SK-N-SH (cell line): ENCODE measurements at regions not wholly inside any gene's neighbourhood (a gene's known extent, or its start where the extent isn't known, plus 50 kb on each side); places are given as distances from the start of the nearest gene placed in this dataset.

Source experiments
- CTCF ChIP-seq: fragments of 200-600 bp; sonication (generic); IDR thresholded peaks from 2 replicates; pipeline ENCODE4 v1.6.1; 2017; ENCODE audit warnings: antibody characterized with exemption, mild to moderate bottlenecking, moderate library complexity
- EP300 ChIP-seq, 2 experiments: IDR thresholded peaks; 2 replicates each; pipeline versions ENCODE4 v1.4.0 to v1.6.1; 2012; ENCODE audit warnings: borderline replicate concordance in 1 of 2, low read depth in 1 of 2, low read length in 1 of 2
- EZH2phosphoT487 ChIP-seq: fragments of 200-600 bp; sonication (generic); IDR thresholded peaks from 2 replicates; pipeline ENCODE4 v1.6.1; 2017; ENCODE audit warnings: low read depth, mixed run types, mild to moderate bottlenecking, antibody characterized with exemption, moderate library complexity, borderline replicate concordance
- FOXM1 ChIP-seq: IDR thresholded peaks from 2 replicates; pipeline ENCODE4 v1.4.0; 2012; ENCODE audit warnings: low read depth, mild to moderate bottlenecking
- GABPA ChIP-seq: IDR thresholded peaks from 2 replicates; pipeline ENCODE4 v1.4.0; 2012; ENCODE audit warnings: low read depth, mild to moderate bottlenecking
- GATA2 ChIP-seq: sonication (generic); formaldehyde crosslinking; IDR thresholded peaks from 2 replicates; pipeline ENCODE4 v1.5.0; 2020; ENCODE audit warnings: mild to moderate bottlenecking, missing genetic modification reagents
- IRF3 ChIP-seq: fragments of 150-350 bp; IDR thresholded peaks from 2 replicates; pipeline ENCODE4 v1.6.1; 2016; ENCODE audit warnings: mild to moderate bottlenecking, low read depth, low read length
- JUND ChIP-seq: IDR thresholded peaks from 2 replicates; pipeline ENCODE4 v1.4.0; 2012
- NFIC ChIP-seq: IDR thresholded peaks from 2 replicates; pipeline ENCODE4 v1.4.0; 2012; ENCODE audit warnings: borderline replicate concordance
- POLR2AphosphoS5 ChIP-seq: IDR thresholded peaks from 2 replicates; pipeline ENCODE4 v1.6.1; 2012; ENCODE audit warnings: low read depth, low read length
- RCOR1 ChIP-seq: fragments of 150-350 bp; IDR thresholded peaks from 2 replicates; pipeline ENCODE4 v1.6.1; 2017; ENCODE audit warnings: antibody characterized with exemption, low read length
- REST ChIP-seq: IDR thresholded peaks from 2 replicates; pipeline ENCODE4 v1.6.1; 2012; ENCODE audit warnings: mild to moderate bottlenecking, low read depth, low read length, moderate library complexity
- TCF12 ChIP-seq: IDR thresholded peaks from 2 replicates; pipeline ENCODE4 v1.4.0; 2012

- no peak for TF ChIP-seq IRF3
- no peak for TF ChIP-seq CTCF
- TF ChIP-seq EP300 (IDR thresholded peaks at IDR 0.05; ENCODE audit: borderline replicate concordance in 1 of 2, low read depth in 1 of 2, low read length in 1 of 2) = no peak
- TF ChIP-seq EZH2phosphoT487 = no peak
- TF ChIP-seq RCOR1 = no peak
- no peak for TF ChIP-seq POLR2AphosphoS5
- TF ChIP-seq TCF12 = no peak
- no peak for TF ChIP-seq GABPA
- TF ChIP-seq FOXM1 = no peak
- no peak for TF ChIP-seq GATA2 (CRISPR knock-in tag)
- TF ChIP-seq JUND = no peak
- no peak for TF ChIP-seq REST
- no peak for TF ChIP-seq NFIC
Measured at GRCh38 chr12:83346333-83346732, 659.6 kb downstream of the TMTC2 start.
